ENCODE measurements at regions not wholly inside any gene's neighbourhood (a gene's known extent, or its start where the extent isn't known, plus 50 kb on each side); places are given as distances from the start of the nearest gene placed in this dataset.

GRCh38 chr7:136665878-136666509, 202.5 kb upstream of the CHRM2 start:
- DNase-seq (ENCODE audit: low read depth), result no peak

GRCh38 chr7:136664537-136664936, 203.9 kb upstream of the CHRM2 start:
- DNase-seq (ENCODE audit: low read depth), result no peak

GRCh38 chr7:136657482-136657921, 210.9 kb upstream of the CHRM2 start:
- no peak for DNase-seq (ENCODE audit: low read depth)

GRCh38 chr7:136656516-136656915, 211.9 kb upstream of the CHRM2 start:
- DNase-seq (ENCODE audit: low read depth), result no peak

- DNase-seq (ENCODE audit: low read depth), result no peak
These were observed 213.0 kb upstream of the CHRM2 start for GRCh38 chr7:136655414-136655813.

GRCh38 chr7:136654406-136654805, 214.0 kb upstream of the CHRM2 start:
- no peak for DNase-seq (ENCODE audit: low read depth)

- no peak for DNase-seq (ENCODE audit: low read depth)
These were observed 215.6 kb upstream of the CHRM2 start for GRCh38 chr7:136652635-136653370.

- no peak for DNase-seq (ENCODE audit: low read depth)
These were observed 227.5 kb upstream of the CHRM2 start for GRCh38 chr7:136640977-136641376.

- no peak for DNase-seq (ENCODE audit: low read depth)
These were observed 230.6 kb upstream of the CHRM2 start for GRCh38 chr7:136637813-136638212.

- DNase-seq (ENCODE audit: low read depth), result no peak
These were observed 232.7 kb upstream of the CHRM2 start for GRCh38 chr7:136635751-136636150.

GRCh38 chr7:136618818-136619217, 249.6 kb upstream of the CHRM2 start:
- DNase-seq (ENCODE audit: low read depth), result no peak

- DNase-seq (ENCODE audit: low read depth), result no peak
These were observed 251.3 kb upstream of the CHRM2 start for GRCh38 chr7:136617176-136617575.

GRCh38 chr7:136605532-136606329, 262.7 kb upstream of the CHRM2 start:
- DNase-seq (ENCODE audit: low read depth), result no peak

GRCh38 chr7:136601772-136602171, 266.7 kb upstream of the CHRM2 start:
- DNase-seq (ENCODE audit: low read depth), result no peak

GRCh38 chr7:136600475-136600874, 268.0 kb upstream of the CHRM2 start:
- no peak for DNase-seq (ENCODE audit: low read depth)

- DNase-seq (ENCODE audit: low read depth), result no peak
These were observed 273.7 kb upstream of the CHRM2 start for GRCh38 chr7:136594739-136595144.

- DNase-seq (ENCODE audit: low read depth), result no peak
These were observed 280.2 kb upstream of the CHRM2 start for GRCh38 chr7:136588216-136588615.

- no peak for DNase-seq (ENCODE audit: low read depth)
These were observed 282.3 kb upstream of the CHRM2 start for GRCh38 chr7:136585954-136586670.

- DNase-seq (ENCODE audit: low read depth), result no peak
These were observed 302.0 kb upstream of the CHRM2 start for GRCh38 chr7:136566491-136566890.

- no peak for DNase-seq (ENCODE audit: low read depth)
These were observed 312.5 kb upstream of the CHRM2 start for GRCh38 chr7:136555933-136556332.

GRCh38 chr7:136551618-136552017, 316.8 kb upstream of the CHRM2 start:
- no peak for DNase-seq (ENCODE audit: low read depth)

- DNase-seq (ENCODE audit: low read depth), result no peak
These were observed 318.7 kb upstream of the CHRM2 start for GRCh38 chr7:136549756-136550155.

All from activated T-cell treated with anti-CD3 and anti-CD28 coated beads for 24 hours (primary cell).